NCI-H2196 (cell line): ENCODE measurements at regions not wholly inside any gene's neighbourhood (a gene's known extent, or its start where the extent isn't known, plus 50 kb on each side); places are given as distances from the start of the nearest gene placed in this dataset.
"Not testable (repeated sequence)": the region's sequence is repeated elsewhere in the genome, so short reads cannot be mapped to it uniquely, and the experiment has no call there.

Experiments
- DNase-seq: peaks from one replicate; lab custom pipeline; 2025; ENCODE audit not compliant: unreplicated experiment; lab: John Stamatoyannopoulos, UW

GRCh38 chr5:13249854-13250253 lies 694.6 kb downstream of the DNAH5 start:
- DNase-seq: no peak

- DNase-seq: no peak
Measured at GRCh38 chr5:13248253-13248652, 696.2 kb downstream of the DNAH5 start.

DNA sequence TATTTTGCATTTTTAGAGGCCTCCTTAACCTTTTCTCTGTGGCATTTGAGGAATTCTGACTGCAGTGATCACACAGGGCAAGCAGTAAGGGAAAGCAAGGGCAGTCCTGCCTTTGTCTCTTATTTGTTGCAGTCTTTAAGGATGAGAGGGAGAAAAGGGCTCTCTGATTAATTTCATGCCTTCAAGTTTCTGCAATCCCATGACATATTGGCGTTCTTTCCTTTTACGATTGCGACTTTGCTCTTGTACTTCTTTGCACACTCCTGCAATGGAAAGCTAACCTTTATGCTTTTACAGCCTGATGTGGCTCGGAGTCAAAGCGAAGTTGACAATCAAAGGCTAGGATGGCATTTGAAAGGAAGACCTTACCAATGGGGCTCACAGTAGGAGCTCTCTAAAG lies 698.4 kb downstream of the DNAH5 start:
- no peak for DNase-seq

GRCh38 chr5:13244151-13244550 lies 700.3 kb downstream of the DNAH5 start:
- DNase-seq: no peak

- no peak for DNase-seq
Measured at GRCh38 chr5:13227513-13227912, 717.0 kb downstream of the DNAH5 start.

DNA sequence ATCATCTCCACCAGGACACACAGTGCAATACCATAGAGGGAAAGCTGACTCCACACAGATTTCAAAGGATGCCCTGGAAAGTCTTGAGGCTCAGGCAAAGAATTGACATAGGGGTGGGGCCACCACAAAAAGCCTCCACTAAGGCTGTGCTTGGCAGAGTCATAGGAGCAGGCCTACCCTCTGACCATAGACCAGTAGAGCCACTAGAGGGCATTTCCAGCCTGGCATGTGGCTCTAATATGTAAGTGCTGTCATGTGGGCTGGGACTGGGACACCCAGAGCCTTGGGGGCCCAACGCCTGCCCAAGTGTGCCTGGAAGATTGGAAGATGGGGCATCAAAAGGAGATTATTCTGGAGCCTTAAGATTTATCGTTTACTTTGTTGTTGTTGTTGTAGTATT lies 726.0 kb downstream of the DNAH5 start:
- no peak for DNase-seq

DNA sequence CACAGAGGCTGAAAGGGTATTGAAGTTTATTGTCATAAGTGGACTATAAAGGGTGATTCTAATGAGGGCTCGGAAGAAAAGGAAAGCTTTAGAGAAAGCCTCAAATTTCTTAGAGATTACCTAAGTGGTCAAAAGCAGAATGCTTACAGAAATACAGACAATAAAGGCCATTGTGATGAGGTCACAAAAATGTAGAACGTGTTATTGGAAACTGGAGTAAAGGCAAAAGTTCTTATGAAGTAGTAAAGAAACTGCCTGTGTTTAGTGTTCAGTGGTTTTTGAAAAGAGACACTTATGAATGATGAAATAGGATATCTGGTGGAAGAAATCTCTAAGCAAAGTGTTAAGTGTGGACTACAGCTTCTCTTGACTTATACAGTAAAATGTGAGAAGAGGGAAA lies 726.9 kb downstream of the DNAH5 start:
- DNase-seq: no peak

GRCh38 chr5:13215806-13216205 lies 728.7 kb downstream of the DNAH5 start:
- DNase-seq: no peak

DNA sequence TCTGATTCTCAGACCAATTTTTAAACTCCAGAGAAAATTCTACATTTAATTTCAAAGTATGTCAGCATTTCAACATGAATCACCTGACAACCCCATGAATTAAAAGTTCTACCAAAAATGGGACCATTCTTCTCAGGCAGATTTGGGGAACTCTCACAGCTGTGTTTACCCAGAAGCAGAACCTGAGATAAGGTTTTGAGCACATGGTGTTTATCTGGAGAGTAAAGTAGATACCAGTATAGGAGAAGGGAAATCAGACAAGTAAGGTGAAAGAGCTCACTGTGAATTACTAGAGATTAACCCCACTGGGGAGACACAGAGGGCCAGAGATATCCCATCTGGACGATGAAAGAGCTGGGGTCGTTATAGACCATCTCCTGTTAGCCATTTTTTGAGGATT lies 729.1 kb downstream of the DNAH5 start:
- DNase-seq: no peak

- no peak for DNase-seq
Measured at GRCh38 chr5:13214182-13214581, 730.3 kb downstream of the DNAH5 start.

GRCh38 chr5:13212886-13213285 lies 731.6 kb downstream of the DNAH5 start:
- DNase-seq: no peak

GRCh38 chr5:13211064-13211463 lies 733.4 kb downstream of the DNAH5 start:
- DNase-seq: no peak

DNA sequence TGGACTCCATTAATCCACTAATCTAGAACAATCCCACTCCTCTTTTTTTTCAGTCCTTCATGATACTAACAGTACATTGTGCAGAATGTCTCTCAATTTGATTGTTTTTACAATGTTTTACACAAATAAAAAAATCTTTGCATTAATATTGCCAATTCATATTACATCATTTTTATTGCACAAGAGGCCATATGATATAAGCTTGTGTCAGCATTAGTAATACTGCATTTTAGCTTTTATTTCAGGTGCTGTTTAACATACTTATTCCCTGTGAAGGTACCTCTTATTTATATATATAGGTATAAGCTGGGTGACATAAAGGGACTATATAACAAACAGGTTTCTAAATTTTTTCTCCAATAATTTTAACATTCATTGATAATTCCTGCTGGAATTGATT lies 737.4 kb downstream of the DNAH5 start:
- no peak for DNase-seq

GRCh38 chr5:13201022-13201421 lies 743.5 kb downstream of the DNAH5 start:
- no peak for DNase-seq

DNA sequence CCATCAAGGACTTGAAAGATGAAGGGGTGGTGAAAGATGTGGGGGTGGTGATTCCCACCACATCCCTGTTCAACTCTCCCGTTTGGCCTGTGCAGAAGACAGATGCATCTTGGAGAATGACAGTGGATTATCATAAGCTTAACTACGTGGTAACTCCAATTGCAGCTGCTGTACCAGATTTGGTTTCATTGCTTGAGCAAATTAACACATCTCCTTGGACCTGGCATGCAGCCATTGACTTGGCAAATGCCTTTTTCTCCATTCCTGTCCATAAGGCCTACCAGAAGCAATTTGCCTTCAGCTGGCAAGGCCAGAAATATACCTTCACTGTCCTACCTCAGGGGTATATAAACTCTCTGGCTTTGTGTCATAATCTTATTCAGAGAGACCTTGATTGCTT lies 746.3 kb downstream of the DNAH5 start:
- DNase-seq: not testable (repeated sequence)

- no peak for DNase-seq
Measured at GRCh38 chr5:13189532-13189931, 755.0 kb downstream of the DNAH5 start.

DNA sequence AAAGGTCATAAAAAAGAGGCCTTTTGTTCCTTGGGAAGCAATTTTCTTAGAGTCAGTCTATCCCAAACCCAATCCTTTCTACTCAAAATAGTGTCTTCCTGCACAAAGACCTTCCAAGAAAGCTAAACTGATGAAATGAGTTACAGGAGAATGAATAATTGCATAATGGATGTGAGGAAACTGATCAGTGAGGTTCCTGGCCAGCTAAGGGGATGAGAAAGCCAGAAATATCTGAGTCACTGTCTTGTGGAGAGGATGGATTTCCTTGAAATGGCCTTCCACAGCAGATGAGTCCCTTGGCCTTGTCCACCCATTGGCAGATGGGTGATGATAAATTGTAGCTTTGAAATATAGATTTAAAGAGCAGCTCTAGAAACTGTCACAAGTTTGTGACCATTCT lies 756.1 kb downstream of the DNAH5 start:
- DNase-seq: no peak

- DNase-seq: no peak
Measured at GRCh38 chr5:13187186-13187585, 757.3 kb downstream of the DNAH5 start.

- DNase-seq: no peak
Measured at GRCh38 chr5:13186177-13186576, 758.3 kb downstream of the DNAH5 start.

DNA sequence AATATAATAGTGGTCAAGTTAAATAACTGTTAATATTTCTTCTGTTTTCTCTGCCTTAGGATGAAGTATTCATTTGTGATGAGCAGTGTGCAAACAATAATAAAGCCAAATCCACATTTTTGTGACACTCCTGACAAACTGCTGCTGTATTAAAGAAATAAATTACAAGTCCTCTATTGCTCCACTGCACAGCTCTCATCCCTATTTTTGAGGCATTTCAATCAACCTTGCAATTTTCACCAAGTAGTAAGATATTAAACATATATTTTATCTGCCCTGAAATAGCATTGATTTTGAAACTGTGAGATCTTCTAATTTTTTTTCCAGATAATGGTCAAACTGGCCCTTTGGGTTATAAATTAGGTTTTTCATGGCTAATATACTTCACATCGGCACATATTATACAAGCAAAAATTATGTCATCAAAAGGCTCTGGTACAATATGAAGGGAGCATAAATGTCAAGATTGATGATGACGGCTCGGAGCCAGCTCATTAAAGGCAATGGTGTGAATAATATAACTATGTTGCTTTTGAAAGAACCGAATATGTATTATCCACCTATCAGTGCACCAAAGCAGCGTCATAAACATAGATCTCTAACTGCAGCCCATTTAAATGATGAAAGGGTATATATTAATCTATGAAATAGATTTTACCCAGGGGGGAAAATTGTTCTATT lies 764.9 kb downstream of the DNAH5 start:
- DNase-seq: no peak

DNA sequence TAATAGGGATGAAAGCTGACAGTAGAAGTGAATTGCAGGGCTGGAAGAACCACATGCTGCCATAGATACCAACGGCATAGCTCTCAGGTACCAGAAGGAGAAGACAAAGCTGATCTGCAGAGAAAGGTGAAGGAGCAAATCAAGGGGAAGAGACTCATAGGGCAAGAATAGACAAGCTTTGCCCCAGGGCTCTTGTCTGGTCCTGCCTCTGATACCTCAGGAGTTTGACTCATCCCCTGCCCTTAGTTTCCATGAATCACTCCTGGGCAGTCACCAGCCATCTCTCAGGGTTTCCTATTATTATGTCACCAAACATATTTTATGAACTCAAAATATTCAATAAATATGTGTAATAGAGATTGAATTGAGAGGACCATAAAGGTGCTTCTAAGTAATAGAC lies 800.9 kb downstream of the DNAH5 start:
- no peak for DNase-seq

GRCh38 chr5:13143214-13143613 lies 801.3 kb downstream of the DNAH5 start:
- no peak for DNase-seq

DNA sequence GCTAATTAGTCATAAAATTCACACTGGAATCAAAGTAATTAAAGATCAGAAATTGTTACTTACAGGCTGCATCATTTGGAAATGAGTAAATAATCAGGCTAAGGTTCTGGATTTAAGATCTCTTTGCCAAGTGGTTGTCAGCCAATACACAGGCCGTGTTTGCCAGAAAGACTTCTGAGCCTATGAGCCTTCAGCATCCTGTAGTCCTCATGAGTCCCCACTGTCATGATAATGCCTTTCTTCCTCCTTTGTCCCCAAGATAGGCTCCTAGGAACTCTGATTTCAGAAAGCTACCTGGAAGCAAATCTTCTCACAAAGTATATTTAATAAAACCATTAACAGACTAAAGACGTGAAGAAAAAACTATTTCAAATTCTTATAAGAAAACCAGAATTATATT lies 810.5 kb downstream of the DNAH5 start:
- no peak for DNase-seq

- no peak for DNase-seq
Measured at GRCh38 chr5:13115476-13115875, 829.0 kb downstream of the DNAH5 start.
